Ishikawa (cell line): ENCODE measurements at regions not wholly inside any gene's neighbourhood (a gene's known extent, or its start where the extent isn't known, plus 50 kb on each side); places are given as distances from the start of the nearest gene placed in this dataset.

Experiments
- CEBPB ChIP-seq: IDR thresholded peaks from 2 replicates; pipeline ENCODE4 v1.6.1; 2012
- CREB1 ChIP-seq: IDR thresholded peaks from 2 replicates; pipeline ENCODE4 v1.6.1; 2012; ENCODE audit warnings: low read depth
- EGR1 ChIP-seq: IDR thresholded peaks from 2 replicates; pipeline ENCODE4 v1.6.1; 2012
- EP300 ChIP-seq: IDR thresholded peaks from 2 replicates; pipeline ENCODE4 v1.6.1; 2012; ENCODE audit warnings: borderline replicate concordance
- FOXM1 ChIP-seq: IDR thresholded peaks from 2 replicates; pipeline ENCODE4 v1.6.1; 2012; ENCODE audit warnings: low read depth, borderline replicate concordance
- NFIC ChIP-seq: IDR thresholded peaks from 2 replicates; pipeline ENCODE4 v1.6.1; 2012
- RAD21 ChIP-seq: IDR thresholded peaks from 2 replicates; pipeline ENCODE4 v1.6.1; 2012; ENCODE audit warnings: low read depth
- TAF1 ChIP-seq: IDR thresholded peaks from 2 replicates; pipeline ENCODE4 v1.6.1; 2012; ENCODE audit warnings: low read depth, mild to moderate bottlenecking
- TCF12 ChIP-seq: IDR thresholded peaks from 2 replicates; pipeline ENCODE4 v1.6.1; 2012; ENCODE audit warnings: low read depth
- TEAD4 ChIP-seq: IDR thresholded peaks from 2 replicates; pipeline ENCODE4 v1.6.1; 2012
- YY1 ChIP-seq: IDR thresholded peaks from 2 replicates; pipeline ENCODE4 v1.6.1; 2012; ENCODE audit warnings: low read depth
- ZBTB7A ChIP-seq: IDR thresholded peaks from 2 replicates; pipeline ENCODE4 v1.6.1; 2012; ENCODE audit warnings: low read depth
- TF ChIP-seq, protein P1 (sequence below): IDR thresholded peaks from 2 replicates; pipeline ENCODE4 v1.6.1; 2012; ENCODE audit warnings: low read depth, mild to moderate bottlenecking
- TF ChIP-seq, protein P2 (sequence below): IDR thresholded peaks from 2 replicates; pipeline ENCODE4 v1.6.1; 2012
- TF ChIP-seq, protein P3 (sequence below): IDR thresholded peaks from 2 replicates; pipeline ENCODE4 v1.6.1; 2012

DNA sequence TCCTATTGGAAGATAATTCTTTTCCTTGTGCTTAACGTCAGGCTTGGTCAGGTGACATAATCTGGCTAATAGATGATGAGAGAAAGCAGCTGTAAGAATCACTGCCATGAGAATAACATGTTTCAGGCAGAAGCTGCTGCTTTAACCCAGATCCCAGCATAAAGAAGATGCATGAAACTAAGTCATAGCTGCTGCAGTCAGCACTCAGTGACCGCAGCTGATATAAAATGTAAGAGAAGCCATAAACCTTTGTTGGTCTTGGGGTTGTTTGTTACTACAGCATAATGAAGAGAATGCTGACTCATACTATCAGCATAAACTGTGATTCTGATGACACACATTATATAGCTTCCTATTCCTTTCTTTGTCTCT lies 274.3 kb upstream of the TRIB2 start:
- TF ChIP-seq EP300 (no peak), CEBPB (no peak), FOXM1 (no peak), TEAD4 (no peak), TAF1 (no peak), EGR1 (no peak), ZBTB7A (no peak), CREB1 (no peak), NFIC (no peak), TCF12 (no peak), RAD21 (no peak), YY1 (no peak)
- TF ChIP-seq, protein P1, sequence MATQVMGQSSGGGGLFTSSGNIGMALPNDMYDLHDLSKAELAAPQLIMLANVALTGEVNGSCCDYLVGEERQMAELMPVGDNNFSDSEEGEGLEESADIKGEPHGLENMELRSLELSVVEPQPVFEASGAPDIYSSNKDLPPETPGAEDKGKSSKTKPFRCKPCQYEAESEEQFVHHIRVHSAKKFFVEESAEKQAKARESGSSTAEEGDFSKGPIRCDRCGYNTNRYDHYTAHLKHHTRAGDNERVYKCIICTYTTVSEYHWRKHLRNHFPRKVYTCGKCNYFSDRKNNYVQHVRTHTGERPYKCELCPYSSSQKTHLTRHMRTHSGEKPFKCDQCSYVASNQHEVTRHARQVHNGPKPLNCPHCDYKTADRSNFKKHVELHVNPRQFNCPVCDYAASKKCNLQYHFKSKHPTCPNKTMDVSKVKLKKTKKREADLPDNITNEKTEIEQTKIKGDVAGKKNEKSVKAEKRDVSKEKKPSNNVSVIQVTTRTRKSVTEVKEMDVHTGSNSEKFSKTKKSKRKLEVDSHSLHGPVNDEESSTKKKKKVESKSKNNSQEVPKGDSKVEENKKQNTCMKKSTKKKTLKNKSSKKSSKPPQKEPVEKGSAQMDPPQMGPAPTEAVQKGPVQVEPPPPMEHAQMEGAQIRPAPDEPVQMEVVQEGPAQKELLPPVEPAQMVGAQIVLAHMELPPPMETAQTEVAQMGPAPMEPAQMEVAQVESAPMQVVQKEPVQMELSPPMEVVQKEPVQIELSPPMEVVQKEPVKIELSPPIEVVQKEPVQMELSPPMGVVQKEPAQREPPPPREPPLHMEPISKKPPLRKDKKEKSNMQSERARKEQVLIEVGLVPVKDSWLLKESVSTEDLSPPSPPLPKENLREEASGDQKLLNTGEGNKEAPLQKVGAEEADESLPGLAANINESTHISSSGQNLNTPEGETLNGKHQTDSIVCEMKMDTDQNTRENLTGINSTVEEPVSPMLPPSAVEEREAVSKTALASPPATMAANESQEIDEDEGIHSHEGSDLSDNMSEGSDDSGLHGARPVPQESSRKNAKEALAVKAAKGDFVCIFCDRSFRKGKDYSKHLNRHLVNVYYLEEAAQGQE, result no peak
- TF ChIP-seq, protein P2, sequence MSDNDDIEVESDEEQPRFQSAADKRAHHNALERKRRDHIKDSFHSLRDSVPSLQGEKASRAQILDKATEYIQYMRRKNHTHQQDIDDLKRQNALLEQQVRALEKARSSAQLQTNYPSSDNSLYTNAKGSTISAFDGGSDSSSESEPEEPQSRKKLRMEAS, result no peak

DNA sequence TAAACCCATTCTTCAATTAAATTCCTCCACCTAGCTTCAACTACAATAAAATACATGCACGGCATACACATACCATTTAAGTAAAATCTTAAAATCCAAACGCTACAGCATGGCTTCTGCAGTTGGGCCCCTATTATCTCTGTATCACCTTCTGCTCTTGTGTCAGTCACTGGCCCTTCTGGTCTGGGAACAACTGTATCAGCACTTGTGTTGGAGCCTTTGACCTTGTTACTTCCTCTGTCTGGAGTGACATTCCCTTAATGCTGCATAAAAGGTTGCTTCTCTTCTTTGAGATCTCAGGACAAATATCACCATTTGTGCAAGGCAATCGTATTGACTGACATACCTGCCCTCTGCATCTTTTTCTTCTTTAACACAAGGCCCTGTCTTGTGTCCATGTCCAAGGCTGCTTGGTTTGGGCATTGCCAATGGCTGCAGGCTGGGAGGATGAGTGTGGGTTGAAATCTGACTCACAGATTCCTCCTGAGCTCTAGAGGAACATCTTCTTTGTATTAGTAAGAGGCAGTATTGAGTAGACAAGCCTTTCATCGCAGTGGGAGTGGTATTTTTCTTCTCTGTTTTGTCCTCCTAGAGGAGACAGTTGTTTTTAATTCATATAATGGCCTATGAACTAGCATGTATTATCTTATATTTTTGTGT lies 267.8 kb upstream of the TRIB2 start:
- TF ChIP-seq YY1 (no peak), ZBTB7A (no peak), FOXM1 (no peak)

DNA sequence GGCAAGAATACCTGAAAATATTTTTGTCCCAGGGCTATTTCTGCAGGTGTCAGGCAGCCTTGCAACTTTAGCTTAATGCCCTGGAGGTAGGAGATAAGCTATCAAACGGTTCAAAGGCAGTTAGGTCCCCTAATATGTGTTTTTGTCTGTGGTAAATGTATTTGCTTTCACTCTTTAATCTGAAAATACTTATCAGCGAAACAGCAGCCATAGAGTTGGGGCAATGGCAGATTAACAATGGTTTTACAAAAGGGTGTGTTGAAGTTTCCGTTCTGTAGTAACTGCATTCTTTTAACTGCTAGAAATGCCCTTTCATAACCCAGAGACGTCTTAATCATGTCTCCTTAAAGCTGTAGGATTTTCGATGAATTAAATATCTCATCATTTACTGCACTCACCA lies 265.0 kb upstream of the TRIB2 start:
- TF ChIP-seq FOXM1 (no peak), CREB1 (no peak), EGR1 (no peak), ZBTB7A (no peak), TEAD4 (no peak), EP300 (no peak), RAD21 (no peak), NFIC (no peak), TAF1 (no peak), TCF12 (no peak), YY1 (no peak)
- TF ChIP-seq, protein P3, sequence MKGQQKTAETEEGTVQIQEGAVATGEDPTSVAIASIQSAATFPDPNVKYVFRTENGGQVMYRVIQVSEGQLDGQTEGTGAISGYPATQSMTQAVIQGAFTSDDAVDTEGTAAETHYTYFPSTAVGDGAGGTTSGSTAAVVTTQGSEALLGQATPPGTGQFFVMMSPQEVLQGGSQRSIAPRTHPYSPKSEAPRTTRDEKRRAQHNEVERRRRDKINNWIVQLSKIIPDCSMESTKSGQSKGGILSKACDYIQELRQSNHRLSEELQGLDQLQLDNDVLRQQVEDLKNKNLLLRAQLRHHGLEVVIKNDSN, result no peak
- TF ChIP-seq, protein P2, result no peak
- TF ChIP-seq, protein P1, result no peak

DNA sequence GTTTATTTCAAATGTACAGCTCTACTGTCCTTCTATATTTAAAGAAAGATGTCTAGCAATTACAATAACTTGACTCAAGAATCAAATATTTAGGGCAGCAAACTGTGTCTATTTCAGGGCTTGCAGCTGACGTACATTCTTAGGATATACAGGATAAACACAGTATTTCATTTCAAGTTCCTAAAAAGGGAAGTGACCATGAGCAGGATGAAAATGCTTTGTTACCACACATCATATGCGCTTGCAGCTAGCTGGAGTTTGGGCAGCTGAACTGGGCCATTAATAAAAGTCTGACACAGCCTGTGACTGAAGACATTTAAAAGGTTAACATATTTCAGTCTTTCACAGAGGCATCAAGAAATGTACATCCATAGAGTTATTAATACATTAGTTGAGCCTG lies 264.6 kb upstream of the TRIB2 start:
- TF ChIP-seq, protein P3, result no peak
- TF ChIP-seq EP300, result no peak
- no peak for TF ChIP-seq CEBPB
- no peak for TF ChIP-seq TAF1
- no peak for TF ChIP-seq TCF12
- TF ChIP-seq ZBTB7A, result no peak
- TF ChIP-seq FOXM1, result no peak
- TF ChIP-seq TEAD4, result no peak
- TF ChIP-seq, protein P2, result no peak
- TF ChIP-seq CREB1, result no peak
- TF ChIP-seq, protein P1, result no peak
- TF ChIP-seq EGR1, result no peak
